HG03342 (cell line): ENCODE measurements at regions not wholly inside any gene's neighbourhood (a gene's known extent, or its start where the extent isn't known, plus 50 kb on each side); places are given as distances from the start of the nearest gene placed in this dataset.

Source experiments
- ATAC-seq: cut with Tn5 transposase; IDR thresholded peaks from one replicate; pipeline ENCODE4 v1.9.1; 2021; ENCODE audit warnings: mild to moderate bottlenecking, moderate library complexity; ENCODE audit not compliant: unreplicated experiment

DNA sequence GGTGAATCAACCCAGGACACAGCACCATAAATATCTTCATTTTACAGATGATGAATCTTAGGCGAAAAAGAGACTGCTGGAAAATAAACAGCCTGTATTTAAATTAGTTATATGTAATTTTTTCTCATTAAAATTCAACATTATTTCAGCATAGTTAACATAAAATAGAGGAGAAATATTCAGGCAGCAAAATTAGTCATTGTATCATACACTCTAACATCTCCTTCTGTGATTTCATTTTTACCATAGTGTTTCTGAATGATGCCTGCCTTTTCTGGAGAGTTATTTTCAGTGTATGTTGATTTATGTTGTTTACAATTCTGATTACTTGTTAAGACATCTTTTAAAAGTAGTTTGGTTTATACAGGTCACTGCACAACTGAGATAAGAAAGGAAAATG, 82.3 kb upstream of the KCNIP4 start:
- no peak for ATAC-seq

DNA sequence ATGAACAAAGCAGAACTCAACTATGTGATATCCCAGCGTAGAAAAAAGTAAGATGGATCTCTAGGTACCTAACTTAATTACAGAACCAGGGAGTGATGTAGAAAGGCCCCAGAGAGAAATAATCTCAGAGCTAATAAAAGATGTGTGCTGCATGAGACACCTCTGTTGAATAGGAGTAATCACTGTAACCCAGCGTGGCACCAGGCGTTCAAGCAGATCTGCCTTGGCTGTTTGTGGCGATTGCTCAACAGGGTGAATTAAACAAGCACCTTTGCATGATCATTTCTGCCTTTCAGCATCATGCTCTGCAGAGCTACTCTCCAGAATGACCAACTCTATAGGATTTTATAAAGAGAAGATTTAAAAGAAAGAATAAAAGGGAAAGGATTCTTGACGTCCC, 81.7 kb upstream of the KCNIP4 start:
- ATAC-seq, result no peak

DNA sequence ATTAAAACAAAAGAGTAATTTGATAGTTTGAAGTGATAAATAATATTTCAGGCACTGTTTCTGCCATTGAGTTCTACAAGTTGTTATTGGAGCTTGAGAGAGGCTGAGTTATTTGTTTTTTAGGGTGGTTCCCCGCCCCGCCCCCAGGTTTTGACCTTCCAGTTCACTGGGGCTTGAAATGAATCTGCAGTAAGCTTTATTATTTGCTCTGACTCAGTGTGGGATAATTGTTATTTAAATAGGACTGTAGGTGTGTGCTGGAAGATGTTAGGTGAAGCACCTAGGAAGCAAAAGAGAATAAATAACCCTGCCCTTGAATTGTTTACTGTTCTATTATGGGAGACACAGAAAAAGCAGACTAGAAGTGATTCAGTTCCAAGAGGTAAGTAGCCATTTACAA, 81.2 kb upstream of the KCNIP4 start:
- no peak for ATAC-seq

DNA sequence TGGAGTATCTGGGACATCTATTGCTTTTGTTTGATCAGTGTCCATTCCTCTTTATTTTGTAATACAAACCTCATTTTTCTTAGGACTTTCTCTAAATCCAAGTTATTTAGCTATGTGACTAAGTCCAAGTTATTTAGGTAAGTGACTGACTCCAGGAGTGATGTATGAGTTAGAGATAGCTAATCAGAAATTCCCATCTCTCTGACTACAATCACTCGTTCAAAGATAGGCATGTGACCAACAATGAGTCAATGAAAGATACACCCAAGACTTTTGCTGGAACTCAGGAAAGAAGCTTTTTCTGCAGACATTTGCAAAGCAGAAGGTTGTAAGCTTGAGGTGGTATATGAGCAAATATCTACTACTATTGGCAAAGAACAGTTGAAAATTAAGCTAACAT, 72.5 kb upstream of the KCNIP4 start:
- ATAC-seq, result no peak

DNA sequence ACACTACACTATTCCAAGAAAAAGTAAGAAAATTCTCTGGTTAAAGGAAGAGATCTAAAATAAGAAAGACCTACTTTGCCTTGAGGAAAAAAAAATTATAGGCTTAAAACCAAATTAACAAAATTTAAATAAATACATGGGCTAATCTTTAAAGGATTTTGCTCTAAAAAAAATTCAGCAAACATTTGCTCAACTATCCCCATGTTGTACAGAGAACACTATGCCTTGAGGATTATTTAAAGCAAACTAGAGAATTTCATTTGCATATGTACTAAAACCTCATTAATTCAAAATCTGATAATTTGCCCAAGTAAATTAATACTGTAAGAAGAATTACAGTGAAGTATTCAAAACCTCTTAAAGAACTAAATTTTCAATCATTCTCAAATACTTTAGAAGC, 71.6 kb upstream of the KCNIP4 start:
- no peak for ATAC-seq

DNA sequence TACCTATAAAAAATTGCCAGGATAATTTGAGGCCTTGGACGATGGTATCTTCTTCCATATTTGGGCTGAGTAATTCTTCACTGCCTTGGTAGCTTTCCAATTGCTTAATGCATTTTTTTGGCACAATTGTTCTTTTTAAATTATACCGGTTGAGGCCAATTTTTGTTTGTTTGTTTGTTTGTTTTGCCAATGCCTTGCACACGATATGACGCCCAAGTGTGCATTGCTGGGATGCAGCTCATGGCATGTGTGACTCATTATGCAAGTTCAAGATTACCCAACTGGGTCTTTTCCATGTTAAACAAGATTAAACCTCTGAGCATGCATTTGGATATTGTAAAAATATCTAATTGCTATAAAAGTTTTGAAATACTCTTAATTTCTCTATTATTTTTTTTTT, 71.1 kb upstream of the KCNIP4 start:
- ATAC-seq, result no peak

DNA sequence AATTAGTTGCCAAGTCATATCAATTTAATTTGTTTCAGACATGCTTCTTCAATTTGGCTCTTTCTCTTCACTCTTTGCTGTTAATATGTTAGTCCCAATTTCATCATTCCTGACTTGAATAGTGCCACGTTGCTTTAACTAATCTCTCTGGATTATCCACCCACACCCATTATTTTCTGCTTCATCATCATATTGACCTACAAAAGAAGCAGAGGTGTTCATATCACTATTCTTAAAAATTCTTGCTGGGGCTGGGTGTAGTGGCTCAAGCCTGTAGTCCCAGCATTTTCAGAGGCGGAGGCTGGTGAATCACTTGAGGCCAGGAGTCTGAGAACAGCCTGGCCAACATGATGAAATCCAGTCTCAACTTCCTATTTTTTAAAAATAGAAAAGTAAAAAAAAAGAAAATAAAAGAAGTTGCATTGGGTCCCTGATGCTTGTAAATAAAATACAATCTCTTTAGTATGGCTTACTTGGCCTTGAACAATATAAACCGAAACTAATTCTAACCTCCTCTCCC, 65.7 kb upstream of the KCNIP4 start:
- ATAC-seq, result no peak

DNA sequence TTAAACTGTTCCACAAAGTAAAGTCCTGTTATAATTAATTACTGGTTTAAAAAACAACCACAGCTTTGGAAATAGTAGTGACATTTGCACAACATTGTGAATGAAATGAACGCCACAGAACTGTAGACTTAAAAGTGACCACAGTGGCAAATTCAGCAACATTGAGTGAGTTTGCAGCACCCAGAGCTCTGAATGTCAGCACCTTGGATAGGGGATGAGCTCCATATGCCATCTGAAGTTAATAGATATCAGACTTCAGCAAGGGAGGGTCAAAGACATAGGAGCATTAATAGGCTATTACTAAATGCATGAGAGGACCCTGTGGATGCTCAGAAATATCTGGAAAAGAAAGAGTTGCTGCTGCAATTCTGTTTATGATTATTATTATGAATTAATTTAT, 55.3 kb upstream of the KCNIP4 start:
- ATAC-seq, result no peak
